ENCODE measurements at regions not wholly inside any gene's neighbourhood (a gene's known extent, or its start where the extent isn't known, plus 50 kb on each side); places are given as distances from the start of the nearest gene placed in this dataset.
"Not testable (repeated sequence)": the region's sequence is repeated elsewhere in the genome, so short reads cannot be mapped to it uniquely, and the experiment has no call there.

GRCh38 chr6:120930500-120930899 lies 403.8 kb downstream of the TBC1D32 start:
- TF ChIP-seq HMGXB4 (CRISPR knock-in tag; IDR thresholded peaks at IDR 0.05); CTCF (IDR thresholded peaks at IDR 0.05); ATF2 (CRISPR knock-in tag; IDR thresholded peaks at IDR 0.05; ENCODE audit: borderline replicate concordance, low read depth); IRF2 (CRISPR knock-in tag; IDR thresholded peaks at IDR 0.05; ENCODE audit: borderline replicate concordance, low read depth); SP1 (CRISPR knock-in tag; conservative IDR thresholded peaks at IDR 0.05); ZNF138 (CRISPR knock-in tag; conservative IDR thresholded peaks at IDR 0.05); ZNF416 (CRISPR knock-in tag; IDR thresholded peaks at IDR 0.05): not testable (repeated sequence)
